ENCODE measurements at regions not wholly inside any gene's neighbourhood (a gene's known extent, or its start where the extent isn't known, plus 50 kb on each side); places are given as distances from the start of the nearest gene placed in this dataset.

- Mint-ChIP-seq H3K9me3 (peaks cover 17% of the 10 kb centered on the region), H3K27ac (no peak overlapping the region), H3K4me1 (ENCODE audit: low read depth) (no peaks in the 10 kb centered on the region), H3K27me3 (ENCODE audit: low read depth) (peaks cover 13% of the 10 kb centered on the region), H3K36me3 (ENCODE audit: low read depth) (no peaks in the 10 kb centered on the region), H3K4me3 (ENCODE audit: low read depth) (no peak overlapping the region)
- intact Hi-C loops (cut with micrococcal nuclease): no loop called here
- DNase-seq (ENCODE audit: low spot score): no peak
Observed at GRCh38 chr5:142481410-142481809, 156.6 kb upstream of the SPRY4 start.

GRCh38 chr5:142479854-142480519, 155.2 kb upstream of the SPRY4 start:
- Mint-ChIP-seq H3K9me3 (peaks cover 8% of the 10 kb centered on the region), H3K4me1 (ENCODE audit: low read depth) (no peaks in the 10 kb centered on the region), H3K36me3 (ENCODE audit: low read depth) (no peaks in the 10 kb centered on the region), H3K27me3 (ENCODE audit: low read depth) (peaks cover 7% of the 10 kb centered on the region), H3K27ac (no peak overlapping the region), H3K4me3 (ENCODE audit: low read depth) (no peak overlapping the region)
- no peak for DNase-seq (ENCODE audit: low spot score)
- intact Hi-C loops (cut with micrococcal nuclease): no loop called here

DNA sequence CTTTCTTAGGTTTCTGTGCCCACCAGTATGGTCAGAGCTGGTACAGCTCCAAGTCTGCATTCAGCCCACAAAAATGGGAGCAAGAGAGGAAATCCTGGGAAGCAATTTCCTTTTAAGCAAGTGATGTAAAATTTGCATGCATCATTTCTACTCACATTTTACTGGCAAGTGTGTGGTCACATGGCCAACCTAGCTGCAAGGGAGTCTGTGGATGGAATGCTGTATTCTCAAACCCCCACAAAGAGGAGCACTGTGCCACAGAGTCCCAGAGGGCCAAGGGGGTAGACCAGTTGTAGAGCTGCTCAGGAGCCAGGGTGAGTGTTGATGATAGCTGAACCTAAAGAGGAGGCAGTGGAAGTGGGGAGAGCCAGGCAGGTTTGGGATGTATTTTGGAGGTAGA, 154.3 kb upstream of the SPRY4 start:
- intact Hi-C loops (cut with micrococcal nuclease): no loop called here
- Mint-ChIP-seq H3K4me1 (ENCODE audit: low read depth) (no peaks in the 10 kb centered on the region), H3K27ac (no peak overlapping the region), H3K9me3 (peaks cover 8% of the 10 kb centered on the region), H3K4me3 (ENCODE audit: low read depth) (no peak overlapping the region), H3K27me3 (ENCODE audit: low read depth) (peaks cover 6% of the 10 kb centered on the region), H3K36me3 (ENCODE audit: low read depth) (no peaks in the 10 kb centered on the region)
- no peak for DNase-seq (ENCODE audit: low spot score)

DNA sequence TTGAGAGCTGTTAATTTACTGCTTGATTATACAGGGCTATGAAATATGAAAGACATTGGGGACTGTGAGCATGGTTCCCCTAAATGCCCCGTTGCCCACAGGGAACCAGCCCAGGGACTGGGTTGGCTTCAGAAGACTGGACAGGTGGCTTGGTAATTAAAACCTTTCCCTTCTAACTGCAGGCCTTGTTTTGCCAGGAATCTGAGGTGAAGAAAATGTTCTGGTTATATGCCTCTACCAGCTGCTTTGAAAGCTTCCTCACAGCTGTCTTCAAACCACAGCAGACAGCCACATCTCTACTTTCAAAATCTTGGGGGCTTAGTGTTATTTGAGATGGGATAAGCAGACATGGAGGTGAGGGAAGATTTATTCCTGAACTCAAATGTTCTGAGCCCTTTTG, 153.3 kb upstream of the SPRY4 start:
- Mint-ChIP-seq H3K4me1 (ENCODE audit: low read depth) (peaks cover 3% of the 10 kb centered on the region), H3K27ac (no peak overlapping the region), H3K4me3 (ENCODE audit: low read depth) (no peak overlapping the region), H3K27me3 (ENCODE audit: low read depth) (peaks cover 6% of the 10 kb centered on the region), H3K9me3 (peaks cover 8% of the 10 kb centered on the region), H3K36me3 (ENCODE audit: low read depth) (no peaks in the 10 kb centered on the region)
- no peak for DNase-seq (ENCODE audit: low spot score)
- intact Hi-C loops (cut with micrococcal nuclease): no loop called here

DNA sequence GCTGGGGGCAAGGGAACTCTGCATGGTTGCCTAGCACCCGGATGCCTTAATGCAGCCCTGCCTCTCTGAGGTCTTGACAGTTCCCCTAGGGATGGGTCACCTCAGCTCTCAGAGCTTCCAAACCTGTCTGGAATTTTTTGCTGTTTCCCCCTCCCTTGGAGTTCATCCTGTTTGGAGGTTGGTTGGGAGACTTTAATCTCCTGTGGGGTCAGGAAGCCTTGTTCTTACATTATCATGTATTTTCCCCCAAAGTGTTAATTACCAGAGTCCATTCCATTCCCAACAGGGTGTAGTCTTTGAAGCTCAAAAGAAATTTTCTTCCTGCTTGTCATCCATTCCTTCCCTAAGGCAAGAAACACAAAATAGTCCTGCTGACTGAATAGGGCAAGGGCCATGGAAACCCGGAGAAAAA, 150.3 kb upstream of the SPRY4 start:
- Mint-ChIP-seq H3K27me3 (ENCODE audit: low read depth) (peaks cover 6% of the 10 kb centered on the region), H3K4me3 (ENCODE audit: low read depth) (no peak overlapping the region), H3K4me1 (ENCODE audit: low read depth) (peaks cover 13% of the 10 kb centered on the region), H3K36me3 (ENCODE audit: low read depth) (no peaks in the 10 kb centered on the region), H3K9me3 (peaks cover 8% of the 10 kb centered on the region), H3K27ac (no peak overlapping the region)
- DNase-seq (ENCODE audit: low spot score): no peak
- intact Hi-C loops (cut with micrococcal nuclease): no loop called here

DNA sequence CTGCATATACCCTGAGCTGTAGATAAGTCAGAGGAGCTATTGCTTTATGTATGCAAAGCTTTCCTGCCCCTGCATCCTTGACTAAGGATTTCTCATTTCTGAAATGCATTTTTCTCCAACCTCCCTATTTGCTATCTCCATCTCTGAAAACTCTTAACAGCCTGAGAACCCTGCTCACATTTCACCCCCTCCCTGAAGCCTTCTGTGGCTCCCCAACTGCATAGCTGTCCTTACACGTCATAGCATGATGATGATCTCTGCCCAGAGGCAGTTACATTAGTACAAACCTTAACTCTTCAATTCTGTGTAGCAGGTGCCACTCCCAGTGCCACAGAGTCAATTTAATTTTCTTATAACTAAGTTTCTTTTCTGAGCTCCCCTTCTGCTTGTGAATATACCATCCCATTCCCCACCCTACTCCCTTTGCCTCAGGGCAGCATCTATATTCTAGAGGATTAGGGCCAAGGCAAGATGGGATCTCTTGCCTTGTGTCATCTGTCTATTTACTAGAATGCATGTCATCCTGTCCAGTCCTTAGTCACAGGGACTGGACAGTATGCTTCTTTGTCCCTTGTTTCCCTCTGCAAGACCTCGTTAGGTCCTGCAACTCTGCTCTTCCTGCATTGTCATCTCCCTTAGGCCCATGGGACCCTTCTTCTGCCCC, 149.7 kb upstream of the SPRY4 start:
- Mint-ChIP-seq H3K27ac (no peak overlapping the region), H3K36me3 (ENCODE audit: low read depth) (no peaks in the 10 kb centered on the region), H3K4me1 (ENCODE audit: low read depth) (peaks cover 13% of the 10 kb centered on the region), H3K4me3 (ENCODE audit: low read depth) (no peak overlapping the region), H3K9me3 (peaks cover 8% of the 10 kb centered on the region), H3K27me3 (ENCODE audit: low read depth) (peaks cover 4% of the 10 kb centered on the region)
- intact Hi-C loops (cut with micrococcal nuclease): no loop called here
- DNase-seq (ENCODE audit: low spot score): no peak

- Mint-ChIP-seq H3K9me3 (no peaks in the 10 kb centered on the region), H3K4me3 (ENCODE audit: low read depth) (no peak overlapping the region), H3K27me3 (ENCODE audit: low read depth) (peaks cover 2% of the 10 kb centered on the region), H3K27ac (peak overlapping the region; percentile 58), H3K36me3 (ENCODE audit: low read depth) (no peaks in the 10 kb centered on the region), H3K4me1 (ENCODE audit: low read depth) (peaks cover 13% of the 10 kb centered on the region)
- intact Hi-C loops (cut with micrococcal nuclease): loop anchor here (2.0 kb wide), 1 partner anchor 114 kb away; no protein-coding TSS in a partner anchor
- DNase-seq (ENCODE audit: low spot score): no peak
Observed at GRCh38 chr5:142473038-142473437, 148.2 kb upstream of the SPRY4 start.

DNA sequence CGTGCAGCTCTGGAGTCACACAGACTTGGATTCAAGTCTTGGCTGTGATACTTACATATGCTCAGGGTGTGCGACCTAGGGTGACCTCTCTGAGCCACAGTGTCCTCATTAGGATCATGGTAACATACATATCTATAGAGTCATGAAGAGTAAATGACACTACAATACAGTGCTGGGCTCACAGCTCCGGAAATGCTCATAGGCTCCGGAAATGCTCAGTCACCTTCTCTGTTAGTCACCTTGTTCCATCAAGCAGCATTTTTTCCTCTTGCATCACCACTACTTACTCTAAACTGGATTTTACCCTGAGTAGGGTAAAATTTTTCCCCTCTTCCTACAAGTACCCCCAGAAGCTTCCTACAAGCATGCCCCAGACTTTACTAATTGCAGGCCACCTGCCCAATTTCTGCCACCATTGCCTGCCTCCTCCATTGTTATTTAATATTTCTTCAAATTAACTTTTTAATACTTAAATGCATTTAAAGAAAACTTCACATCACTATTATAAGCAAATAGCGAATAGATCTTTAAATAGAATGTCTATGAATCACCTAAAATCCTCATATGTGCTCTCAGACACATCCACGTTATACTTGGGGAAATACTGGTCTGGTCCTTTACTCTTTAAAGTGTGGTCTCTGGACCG, 147.6 kb upstream of the SPRY4 start:
- peaks cover 2% of the 10 kb centered on the region for H3K27me3 Mint-ChIP-seq (ENCODE audit: low read depth)
- H3K36me3 Mint-ChIP-seq (ENCODE audit: low read depth): no peaks in the 10 kb centered on the region
- peaks cover 13% of the 10 kb centered on the region for H3K4me1 Mint-ChIP-seq (ENCODE audit: low read depth)
- H3K9me3 Mint-ChIP-seq: no peaks in the 10 kb centered on the region
- H3K4me3 Mint-ChIP-seq (ENCODE audit: low read depth): no peak overlapping the region
- intact Hi-C loops (cut with micrococcal nuclease): loop anchor here (2.0 kb wide), 1 partner anchor 114 kb away; no protein-coding TSS in a partner anchor
- DNase-seq (ENCODE audit: low spot score): peak; percentile 11
- H3K27ac Mint-ChIP-seq: peak overlapping the region; percentile 53

DNA sequence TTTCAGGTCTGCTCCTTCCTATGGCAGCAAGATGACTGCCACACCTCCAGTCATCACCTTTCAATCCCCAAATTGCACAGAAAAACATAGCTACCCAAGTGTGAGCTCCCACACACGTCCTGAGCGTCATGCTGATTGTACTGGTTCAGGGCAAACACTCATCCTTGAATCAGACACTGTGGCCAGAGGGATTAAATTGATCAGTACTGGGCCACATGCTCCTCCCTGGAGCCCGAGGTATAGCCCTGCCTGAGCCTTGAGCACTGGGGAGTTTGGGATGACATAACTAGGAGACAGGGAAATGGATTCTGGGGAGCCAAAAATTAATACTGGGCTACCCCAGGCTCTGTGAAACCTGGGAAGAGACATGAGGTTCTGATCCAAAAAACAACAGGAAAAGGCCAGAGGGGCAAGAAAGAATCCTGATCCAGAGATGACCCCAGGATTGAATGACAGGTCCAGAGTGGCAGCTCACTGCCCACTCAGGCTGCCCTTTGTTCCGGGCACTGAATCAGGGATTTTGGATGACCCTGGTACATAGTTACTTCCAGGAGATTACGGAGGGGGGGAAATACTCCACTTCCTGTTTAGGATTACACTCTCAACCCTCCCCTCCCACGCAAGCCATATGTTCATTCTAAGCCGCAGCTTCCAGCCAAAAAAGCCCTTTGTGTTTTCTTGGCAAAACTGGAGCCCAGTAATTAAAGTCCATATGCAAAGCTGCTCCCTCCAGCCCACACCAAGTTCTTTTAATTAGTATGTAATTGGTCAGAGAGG, 141.6 kb upstream of the SPRY4 start:
- no peaks in the 10 kb centered on the region for H3K27me3 Mint-ChIP-seq (ENCODE audit: low read depth)
- H3K4me3 Mint-ChIP-seq (ENCODE audit: low read depth): no peak overlapping the region
- H3K9me3 Mint-ChIP-seq: no peaks in the 10 kb centered on the region
- H3K27ac Mint-ChIP-seq: no peak overlapping the region
- no peak for DNase-seq (ENCODE audit: low spot score)
- intact Hi-C loops (cut with micrococcal nuclease): no loop called here
- peaks cover 6% of the 10 kb centered on the region for H3K4me1 Mint-ChIP-seq (ENCODE audit: low read depth)
- no peaks in the 10 kb centered on the region for H3K36me3 Mint-ChIP-seq (ENCODE audit: low read depth)

- no peaks in the 10 kb centered on the region for H3K9me3 Mint-ChIP-seq
- H3K27me3 Mint-ChIP-seq (ENCODE audit: low read depth): no peaks in the 10 kb centered on the region
- H3K27ac Mint-ChIP-seq: no peak overlapping the region
- peaks cover 4% of the 10 kb centered on the region for H3K4me1 Mint-ChIP-seq (ENCODE audit: low read depth)
- DNase-seq (ENCODE audit: low spot score): no peak
- no peak overlapping the region for H3K4me3 Mint-ChIP-seq (ENCODE audit: low read depth)
- no peaks in the 10 kb centered on the region for H3K36me3 Mint-ChIP-seq (ENCODE audit: low read depth)
- intact Hi-C loops (cut with micrococcal nuclease): no loop called here
Observed at GRCh38 chr5:142465476-142465875, 140.7 kb upstream of the SPRY4 start.

DNA sequence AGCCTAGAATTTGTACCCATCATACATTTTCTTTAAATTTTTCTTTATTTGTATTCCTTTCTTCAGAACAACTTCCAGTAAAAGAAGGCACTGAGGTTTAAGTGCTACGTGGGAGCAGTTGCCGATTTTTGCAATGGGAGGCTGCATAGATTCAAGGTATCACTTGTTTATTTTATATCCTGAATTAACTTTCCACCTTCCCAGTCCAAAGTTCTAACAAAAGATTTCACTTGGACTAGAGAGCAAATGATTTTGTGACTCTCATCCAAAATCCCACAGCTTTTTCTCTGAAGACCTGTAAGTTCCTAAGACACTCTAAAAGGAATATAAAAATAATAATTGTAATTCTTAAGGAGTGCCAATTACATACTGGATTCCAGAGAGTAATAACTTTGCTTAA, 139.1 kb upstream of the SPRY4 start:
- no peaks in the 10 kb centered on the region for H3K9me3 Mint-ChIP-seq
- intact Hi-C loops (cut with micrococcal nuclease): no loop called here
- no peak overlapping the region for H3K27ac Mint-ChIP-seq
- no peaks in the 10 kb centered on the region for H3K27me3 Mint-ChIP-seq (ENCODE audit: low read depth)
- DNase-seq (ENCODE audit: low spot score): no peak
- no peaks in the 10 kb centered on the region for H3K36me3 Mint-ChIP-seq (ENCODE audit: low read depth)
- peaks cover 4% of the 10 kb centered on the region for H3K4me1 Mint-ChIP-seq (ENCODE audit: low read depth)
- H3K4me3 Mint-ChIP-seq (ENCODE audit: low read depth): no peak overlapping the region

DNA sequence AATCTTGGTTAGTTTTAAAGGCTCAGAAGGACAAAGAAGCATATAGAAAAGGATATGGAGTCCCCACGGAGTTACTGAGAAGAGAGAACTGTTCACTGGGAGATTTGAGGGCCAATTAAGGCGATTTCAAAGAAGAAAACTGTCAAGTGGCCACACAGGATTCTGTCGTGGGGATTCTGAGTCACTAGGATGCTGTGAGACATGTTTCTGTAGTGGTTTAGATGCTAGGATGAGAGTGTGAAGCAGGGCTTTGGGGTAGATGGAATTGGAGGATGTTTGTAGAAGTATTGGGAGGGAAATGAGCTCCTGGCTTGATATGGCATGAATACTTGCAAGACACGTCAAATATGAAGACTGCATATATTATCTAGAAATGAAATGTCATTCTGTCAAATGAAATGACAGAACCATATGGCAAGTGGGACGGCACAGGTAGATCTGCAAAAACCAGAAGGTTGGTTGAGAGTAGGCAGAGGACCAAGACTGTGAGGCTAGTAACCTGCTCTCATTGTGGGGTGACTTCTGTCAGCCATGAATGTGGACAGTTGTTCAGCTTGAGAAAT, 136.3 kb upstream of the SPRY4 start:
- Mint-ChIP-seq H3K36me3 (ENCODE audit: low read depth) (no peaks in the 10 kb centered on the region), H3K9me3 (no peaks in the 10 kb centered on the region), H3K27me3 (ENCODE audit: low read depth) (peaks cover 2% of the 10 kb centered on the region), H3K4me3 (ENCODE audit: low read depth) (no peak overlapping the region), H3K4me1 (ENCODE audit: low read depth) (peaks cover 1% of the 10 kb centered on the region), H3K27ac (no peak overlapping the region)
- no peak for DNase-seq (ENCODE audit: low spot score)
- intact Hi-C loops (cut with micrococcal nuclease): no loop called here
